CD4-positive, alpha-beta T cell treated with Interleukin-15 for 1 hour (primary cell): ENCODE measurements at regions not wholly inside any gene's neighbourhood (a gene's known extent, or its start where the extent isn't known, plus 50 kb on each side); places are given as distances from the start of the nearest gene placed in this dataset.
"Not testable (repeated sequence)": the region's sequence is repeated elsewhere in the genome, so short reads cannot be mapped to it uniquely, and the experiment has no call there.

Experiments
- DNase-seq: peaks from one replicate; pipeline ENCODE4 v3.0.0-alpha.2; 2020

- no peak for DNase-seq
Measured at GRCh38 chr11:128152796-128153696, 434.3 kb downstream of the ETS1 start.

GRCh38 chr11:128151780-128152179 is 435.6 kb downstream of the ETS1 start:
- DNase-seq, result no peak

- no peak for DNase-seq
Measured at GRCh38 chr11:128151338-128151737, 436.0 kb downstream of the ETS1 start.

GRCh38 chr11:128148208-128148607 is 439.1 kb downstream of the ETS1 start:
- DNase-seq, result no peak

GRCh38 chr11:128146926-128147605 is 440.3 kb downstream of the ETS1 start:
- DNase-seq, result no peak

GRCh38 chr11:128140293-128140692 is 447.1 kb downstream of the ETS1 start:
- not testable (repeated sequence) for DNase-seq

- DNase-seq, result no peak
Measured at GRCh38 chr11:128135451-128135850, 451.9 kb downstream of the ETS1 start.

GRCh38 chr11:128133501-128133900 is 453.9 kb downstream of the ETS1 start:
- no peak for DNase-seq

GRCh38 chr11:128130052-128130451 is 457.3 kb downstream of the ETS1 start:
- DNase-seq, result no peak

GRCh38 chr11:128125723-128126122 is 461.6 kb downstream of the ETS1 start:
- no peak for DNase-seq

GRCh38 chr11:128116885-128117284 is 470.5 kb downstream of the ETS1 start:
- no peak for DNase-seq

- no peak for DNase-seq
Measured at GRCh38 chr11:128116447-128116846, 470.9 kb downstream of the ETS1 start.

- DNase-seq, result no peak
Measured at GRCh38 chr11:128105950-128106349, 481.4 kb downstream of the ETS1 start.

GRCh38 chr11:128105511-128105910 is 481.8 kb downstream of the ETS1 start:
- DNase-seq, result no peak

GRCh38 chr11:128103278-128103873 is 484.0 kb downstream of the ETS1 start:
- DNase-seq, result no peak

- no peak for DNase-seq
Measured at GRCh38 chr11:128098781-128099180, 488.6 kb downstream of the ETS1 start.

GRCh38 chr11:128095466-128095981 is 491.8 kb downstream of the ETS1 start:
- DNase-seq, result no peak

GRCh38 chr11:128093689-128094088 is 493.7 kb downstream of the ETS1 start:
- DNase-seq, result no peak

GRCh38 chr11:128089962-128090361 is 497.4 kb downstream of the ETS1 start:
- DNase-seq, result no peak

- no peak for DNase-seq
Measured at GRCh38 chr11:128086794-128087193, 500.6 kb downstream of the ETS1 start.

GRCh38 chr11:128085276-128085675 is 502.1 kb downstream of the ETS1 start:
- no peak for DNase-seq

GRCh38 chr11:128082574-128082973 is 504.8 kb downstream of the ETS1 start:
- no peak for DNase-seq

- DNase-seq, result no peak
Measured at GRCh38 chr11:128069665-128070064, 517.7 kb downstream of the ETS1 start.

GRCh38 chr11:128067780-128068179 is 519.6 kb downstream of the ETS1 start:
- DNase-seq, result no peak
